ENCODE measurements at regions not wholly inside any gene's neighbourhood (a gene's known extent, or its start where the extent isn't known, plus 50 kb on each side); places are given as distances from the start of the nearest gene placed in this dataset.

- TF ChIP-seq POLR2AphosphoS5 (IDR thresholded peaks at IDR 0.05; ENCODE audit: low read depth) (no peak), REST (IDR thresholded peaks at IDR 0.05; ENCODE audit: unreplicated experiment) (no peak), CTCF (conservative IDR thresholded peaks at IDR 0.05; ENCODE audit: low read depth in 2 of 2) (no peak), NANOG (IDR thresholded peaks at IDR 0.05; ENCODE audit: borderline replicate concordance) (no peak), ZNF331 (CRISPR knock-in tag; IDR thresholded peaks at IDR 0.05; ENCODE audit: low read depth) (no peak), ZNF114 (CRISPR knock-in tag; IDR thresholded peaks at IDR 0.05) (no peak)
Measured at GRCh38 chr15:87727073-87727472, 529.5 kb downstream of the NTRK3 start (continued).

GRCh38 chr15:87724330-87724729, 532.2 kb downstream of the NTRK3 start:
- Mint-ChIP-seq H3K4me3 (no peak overlapping the region), H3K9me3 (no peaks in the 10 kb centered on the region), H3K4me1 (peaks cover 15% of the 10 kb centered on the region), H3K27ac (no peak overlapping the region), H3K36me3 (ENCODE audit: low read depth) (no peaks in the 10 kb centered on the region), H3K27me3 (ENCODE audit: insufficient read depth, low read depth, poor library complexity) (peaks cover 2% of the 10 kb centered on the region)
- Histone ChIP-seq H3K9me2 (ENCODE audit: insufficient read depth) (no peaks in the 10 kb centered on the region), H2AFZ (no peak overlapping the region), H3K27ac (ENCODE audit: low read depth) (no peak overlapping the region), H3K27me3 (ENCODE audit: insufficient read depth) (no peaks in the 10 kb centered on the region), H3K79me2 (replicated peaks; ENCODE audit: insufficient read depth) (no peaks in the 10 kb centered on the region), H3K4me3 (no peak overlapping the region), H3K4me1 (ENCODE audit: insufficient read depth) (no peaks in the 10 kb centered on the region), H3K4me2 (no peak overlapping the region), H3K36me3 (ENCODE audit: insufficient read depth) (no peaks in the 10 kb centered on the region), H4K20me1 (replicated peaks; ENCODE audit: insufficient read depth) (no peaks in the 10 kb centered on the region), H3F3A (replicated peaks; ENCODE audit: low read depth) (no peaks in the 10 kb centered on the region)
- ATAC-seq = no peak
- DNase-seq (ENCODE audit: low spot score) = no peak
- no peak for TF ChIP-seq ETS1 (IDR thresholded peaks at IDR 0.05)
